ENCODE measurements at regions not wholly inside any gene's neighbourhood (a gene's known extent, or its start where the extent isn't known, plus 50 kb on each side); places are given as distances from the start of the nearest gene placed in this dataset.

DNA sequence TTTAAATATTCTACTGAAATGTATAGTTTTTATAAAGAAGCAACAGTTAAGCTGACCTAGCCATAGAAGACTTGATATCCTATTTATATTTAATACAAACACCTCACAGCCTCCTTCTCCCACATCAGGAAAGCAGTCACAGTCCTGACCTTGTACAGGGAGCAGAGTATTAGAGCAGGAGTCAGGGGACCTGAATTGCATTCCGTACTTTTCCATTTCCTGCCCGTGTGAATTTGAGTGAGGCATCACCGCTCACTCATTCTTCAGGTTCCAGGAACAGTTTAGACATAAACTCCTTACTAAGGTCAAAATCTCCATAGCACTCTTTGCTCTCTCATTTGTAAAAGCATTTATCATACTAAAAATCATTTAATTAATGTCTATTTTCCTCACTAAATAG, 482.5 kb upstream of the FAT3 start:
- no peak for DNase-seq

GRCh38 chr11:91731051-91731450, 493.6 kb upstream of the FAT3 start:
- no peak for DNase-seq

- no peak for DNase-seq
Measured at GRCh38 chr11:91730620-91731019, 494.0 kb upstream of the FAT3 start.

GRCh38 chr11:91730057-91730456, 494.6 kb upstream of the FAT3 start:
- DNase-seq = no peak

DNA sequence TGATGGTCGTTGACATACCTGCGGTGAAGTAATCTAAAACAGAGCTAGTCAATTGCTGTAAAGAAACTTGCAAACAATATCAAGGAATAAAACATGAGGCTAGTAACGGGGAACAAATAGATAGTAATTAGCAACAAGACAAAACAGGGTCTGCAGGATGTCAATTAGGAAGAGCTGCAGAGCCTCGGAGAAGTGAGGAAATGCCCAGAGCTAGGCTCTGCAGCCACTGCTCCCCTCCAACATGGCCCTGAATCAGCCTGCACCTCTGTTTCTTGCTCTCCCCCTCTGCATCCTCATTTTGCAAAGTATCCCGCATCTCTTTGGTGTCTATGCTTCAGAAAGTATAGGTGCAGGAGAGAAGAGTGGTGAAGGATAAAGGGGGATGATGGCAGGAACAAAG, 507.4 kb upstream of the FAT3 start:
- no peak for DNase-seq

- peak; percentile 16 for DNase-seq
Measured at GRCh38 chr11:91707652-91708482, 516.8 kb upstream of the FAT3 start.

- DNase-seq = no peak
Measured at GRCh38 chr11:91703042-91703441, 521.6 kb upstream of the FAT3 start.

GRCh38 chr11:91700854-91701253, 523.8 kb upstream of the FAT3 start:
- DNase-seq = no peak

DNA sequence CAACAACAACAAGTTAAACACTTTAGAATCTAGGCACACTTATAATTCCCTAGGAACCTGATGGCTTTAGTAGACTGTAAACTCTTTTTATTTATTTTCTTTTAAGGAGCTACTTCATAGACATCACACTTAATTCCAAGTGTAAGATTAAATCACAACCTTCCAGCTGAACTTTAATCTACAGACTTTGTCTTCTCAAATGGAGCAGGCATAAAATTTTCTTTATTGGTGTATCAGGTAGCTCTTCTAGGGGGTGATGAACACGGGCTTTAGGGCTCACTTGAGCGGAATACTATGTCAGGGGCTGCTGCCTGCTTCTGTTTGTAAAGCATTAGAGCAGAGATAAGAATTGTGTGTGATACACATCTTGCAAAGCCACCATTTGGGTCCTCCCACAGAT, 525.8 kb upstream of the FAT3 start:
- no peak for DNase-seq

GRCh38 chr11:91694331-91694730, 530.3 kb upstream of the FAT3 start:
- no peak for DNase-seq

DNA sequence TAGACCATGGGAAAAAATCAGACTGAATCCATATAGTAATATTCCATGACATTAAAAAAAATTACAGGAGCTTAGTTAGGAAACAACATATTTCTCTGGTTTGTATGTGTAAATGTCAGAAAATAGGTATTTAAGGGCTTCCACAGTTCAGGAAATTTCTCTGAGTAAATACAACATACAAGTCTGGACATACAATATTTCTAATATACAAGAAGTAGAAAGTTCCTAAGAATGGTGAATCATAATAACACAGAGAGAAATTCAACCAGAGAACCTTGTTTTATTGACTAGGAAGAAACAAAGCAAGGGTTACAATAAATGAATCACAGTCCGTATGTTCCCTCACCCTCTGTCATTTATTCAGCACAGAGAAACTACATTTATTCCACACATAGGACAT, 532.7 kb upstream of the FAT3 start:
- no peak for DNase-seq

DNA sequence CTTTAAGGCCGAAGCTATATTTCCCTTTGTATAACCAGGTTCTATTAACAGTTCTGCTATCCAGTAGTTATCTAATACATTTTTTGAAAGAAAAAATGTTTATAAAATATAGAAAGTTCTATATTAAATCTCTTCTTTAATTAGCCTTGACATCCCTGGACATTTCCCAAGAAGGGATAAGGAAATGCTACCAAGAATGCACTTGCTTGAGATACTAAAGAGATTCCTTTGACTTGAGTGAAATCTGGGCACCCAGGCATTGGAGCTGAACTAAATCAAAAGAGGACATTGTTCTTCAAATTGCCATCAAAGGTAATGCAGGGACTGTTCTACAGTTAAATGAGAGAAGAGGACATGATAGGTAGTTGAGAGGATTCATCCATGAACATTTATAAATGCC, 535.9 kb upstream of the FAT3 start:
- DNase-seq = no peak

- DNase-seq = peak; percentile 76
Measured at GRCh38 chr11:91686700-91687099, 537.9 kb upstream of the FAT3 start.

- DNase-seq = no peak
Measured at GRCh38 chr11:91686281-91686680, 538.3 kb upstream of the FAT3 start.

GRCh38 chr11:91673705-91674104, 550.9 kb upstream of the FAT3 start:
- DNase-seq = no peak

- no peak for DNase-seq
Measured at GRCh38 chr11:91664521-91664920, 560.1 kb upstream of the FAT3 start.

- DNase-seq = no peak
Measured at GRCh38 chr11:91660036-91660435, 564.6 kb upstream of the FAT3 start.

DNA sequence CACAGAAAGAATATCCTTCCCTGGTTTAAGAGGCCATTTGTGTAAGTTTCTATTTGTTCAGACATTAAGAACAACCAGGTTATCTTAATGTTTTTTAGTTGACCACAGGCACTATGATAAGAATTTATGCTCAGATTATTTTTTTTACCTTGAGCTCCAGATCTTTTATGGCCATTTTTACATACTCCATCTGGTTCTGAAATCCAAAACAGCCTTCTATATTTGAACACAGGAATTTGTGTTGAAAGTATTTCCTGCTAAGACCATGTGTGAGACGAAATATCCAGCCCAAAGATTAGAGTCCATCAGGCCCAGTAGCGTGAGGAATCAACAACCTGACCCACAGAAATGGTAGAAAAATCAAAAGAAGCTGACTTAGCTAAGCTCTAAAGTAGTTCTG, 569.9 kb upstream of the FAT3 start:
- no peak for DNase-seq

- DNase-seq = no peak
Measured at GRCh38 chr11:91653079-91653754, 571.4 kb upstream of the FAT3 start.

- no peak for DNase-seq
Measured at GRCh38 chr11:91650802-91651201, 573.8 kb upstream of the FAT3 start.

DNA sequence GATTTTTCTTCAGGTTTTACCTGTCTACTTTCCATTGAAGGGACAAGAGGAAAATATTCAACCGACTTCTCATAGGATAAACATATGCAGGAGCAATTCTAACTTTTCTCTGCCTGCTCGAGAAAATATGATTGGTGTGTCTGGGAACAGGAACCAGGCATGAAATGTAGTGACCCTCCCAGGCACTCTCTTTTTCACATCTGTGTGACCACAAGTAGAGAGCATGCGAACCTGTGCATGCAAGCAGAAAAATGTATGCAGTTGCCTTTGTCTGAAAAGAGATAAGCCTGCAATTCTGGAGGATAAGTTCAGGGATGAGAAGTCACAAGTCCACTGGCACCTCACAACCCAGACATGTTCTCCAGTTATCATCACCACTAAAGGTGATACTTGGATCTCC, 583.5 kb upstream of the FAT3 start:
- no peak for DNase-seq

GRCh38 chr11:91639359-91639758, 585.3 kb upstream of the FAT3 start:
- DNase-seq = no peak

DNA sequence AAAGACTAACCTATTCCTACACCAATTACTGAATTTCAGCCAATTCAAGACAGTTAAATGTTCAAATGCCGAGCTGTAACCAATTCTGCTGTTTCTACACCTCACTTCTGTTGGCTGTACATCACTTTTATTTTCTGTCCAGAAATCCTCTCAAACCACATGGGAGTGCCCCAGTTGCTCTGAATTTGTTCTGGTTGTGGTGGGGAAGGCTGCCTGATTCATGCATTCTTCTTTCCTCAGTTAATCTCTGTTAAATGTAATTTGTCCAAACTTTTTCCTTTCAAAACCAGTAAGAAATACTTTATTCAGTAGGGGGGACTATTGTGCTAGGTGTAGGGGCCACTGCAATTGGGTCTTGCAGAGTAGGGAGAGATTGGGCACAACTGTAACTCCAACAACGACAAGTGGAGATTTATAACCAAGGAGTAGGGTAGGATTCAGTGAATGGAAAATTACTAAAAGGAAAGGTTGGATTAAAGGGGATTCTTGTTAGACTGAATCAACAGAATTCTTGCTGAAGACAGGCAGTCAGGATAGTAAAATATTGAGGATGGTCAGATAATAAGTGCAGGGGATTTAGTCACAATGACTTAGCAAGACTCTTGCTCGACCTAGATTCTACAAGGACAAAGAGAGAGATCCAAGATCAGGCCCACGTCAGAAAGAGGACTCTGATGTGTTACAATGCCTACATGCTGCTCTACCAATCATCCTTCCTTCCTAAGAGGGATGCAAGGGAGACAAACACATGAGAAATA, 593.5 kb upstream of the FAT3 start:
- DNase-seq = no peak

GRCh38 chr11:91625495-91625894, 599.1 kb upstream of the FAT3 start:
- no peak for DNase-seq
